ENCODE measurements at regions not wholly inside any gene's neighbourhood (a gene's known extent, or its start where the extent isn't known, plus 50 kb on each side); places are given as distances from the start of the nearest gene placed in this dataset.

GRCh38 chr13:86562866-86563265 is 763.6 kb upstream of the SLITRK6 start:
- Histone ChIP-seq H3K4me1 (ENCODE audit: low read depth) (no peaks in the 10 kb centered on the region), H3K4me3 (no peak overlapping the region), H3K36me3 (ENCODE audit: low read depth) (no peaks in the 10 kb centered on the region), H3K9me3 (peaks cover 13% of the 10 kb centered on the region)
- ATAC-seq (no peak), DNase-seq (no peak)
- intact Hi-C loops (cut with DNase I, micrococcal nuclease): no loop called here
- no peak for TF ChIP-seq CTCF (IDR thresholded peaks at IDR 0.05)

GRCh38 chr13:86563308-86563707 is 764.1 kb upstream of the SLITRK6 start:
- peaks cover 13% of the 10 kb centered on the region for H3K9me3 ChIP-seq
- TF ChIP-seq CTCF (IDR thresholded peaks at IDR 0.05): no peak
- H3K4me3 ChIP-seq: no peak overlapping the region
- H3K4me1 ChIP-seq (ENCODE audit: low read depth): no peaks in the 10 kb centered on the region
- intact Hi-C loops (cut with DNase I, micrococcal nuclease): no loop called here
- ATAC-seq (no peak), DNase-seq (no peak)
- H3K36me3 ChIP-seq (ENCODE audit: low read depth): no peaks in the 10 kb centered on the region

- no peak for DNase-seq
- no peak for TF ChIP-seq CTCF (IDR thresholded peaks at IDR 0.05)
- Histone ChIP-seq H3K4me3 (no peak overlapping the region), H3K36me3 (ENCODE audit: low read depth) (no peaks in the 10 kb centered on the region), H3K9me3 (peaks cover 9% of the 10 kb centered on the region), H3K4me1 (ENCODE audit: low read depth) (no peaks in the 10 kb centered on the region)
- intact Hi-C loops (cut with DNase I, micrococcal nuclease): no loop called here
- ATAC-seq: no peak
Observed at GRCh38 chr13:86567119-86567518, 767.9 kb upstream of the SLITRK6 start.

- intact Hi-C loops (cut with DNase I, micrococcal nuclease): no loop called here
- no peak overlapping the region for H3K4me3 ChIP-seq
Observed at GRCh38 chr13:86569119-86569518, 769.9 kb upstream of the SLITRK6 start.

GRCh38 chr13:86569974-86570373 is 770.8 kb upstream of the SLITRK6 start:
- Histone ChIP-seq H3K4me1 (ENCODE audit: low read depth) (no peaks in the 10 kb centered on the region), H3K4me3 (no peak overlapping the region), H3K36me3 (ENCODE audit: low read depth) (no peaks in the 10 kb centered on the region), H3K9me3 (peaks cover 3% of the 10 kb centered on the region)
- ATAC-seq (no peak), DNase-seq (no peak)
- intact Hi-C loops (cut with DNase I, micrococcal nuclease): no loop called here
- no peak for TF ChIP-seq CTCF (IDR thresholded peaks at IDR 0.05)

More at GRCh38 chr13:86569119-86569518, 769.9 kb upstream of the SLITRK6 start:
- DNase-seq: no peak
- Histone ChIP-seq H3K4me1 (ENCODE audit: low read depth) (no peaks in the 10 kb centered on the region), H3K9me3 (peaks cover 3% of the 10 kb centered on the region), H3K36me3 (ENCODE audit: low read depth) (no peaks in the 10 kb centered on the region)
- TF ChIP-seq CTCF (IDR thresholded peaks at IDR 0.05): no peak
- no peak for ATAC-seq

GRCh38 chr13:86572115-86572514 is 772.9 kb upstream of the SLITRK6 start:
- ATAC-seq (no peak), DNase-seq (no peak)
- Histone ChIP-seq H3K4me1 (ENCODE audit: low read depth) (no peaks in the 10 kb centered on the region), H3K4me3 (no peak overlapping the region), H3K36me3 (ENCODE audit: low read depth) (no peaks in the 10 kb centered on the region), H3K9me3 (peaks cover 3% of the 10 kb centered on the region)
- no peak for TF ChIP-seq CTCF (IDR thresholded peaks at IDR 0.05)
- intact Hi-C loops (cut with DNase I, micrococcal nuclease): no loop called here

Measured in mucosa of descending colon (tissue), 3 donors.